ENCODE measurements at regions not wholly inside any gene's neighbourhood (a gene's known extent, or its start where the extent isn't known, plus 50 kb on each side); places are given as distances from the start of the nearest gene placed in this dataset.

GRCh38 chr2:176388861-176389260 lies 119.6 kb downstream of the MTX2 start:
- DNase-seq = no peak

- no peak for DNase-seq
Observed at GRCh38 chr2:176390276-176391147, 121.3 kb downstream of the MTX2 start.

- no peak for DNase-seq
Observed at GRCh38 chr2:176391148-176391419, 121.8 kb downstream of the MTX2 start.

- DNase-seq = no peak
Observed at GRCh38 chr2:176392249-176392648, 123.0 kb downstream of the MTX2 start.

GRCh38 chr2:176392744-176393414 lies 123.6 kb downstream of the MTX2 start:
- peak; percentile 45 for DNase-seq

GRCh38 chr2:176395273-176395854 lies 126.1 kb downstream of the MTX2 start:
- DNase-seq = no peak

- no peak for DNase-seq
Observed at GRCh38 chr2:176398243-176399073, 129.2 kb downstream of the MTX2 start.

- no peak for DNase-seq
Observed at GRCh38 chr2:176399074-176399598, 129.9 kb downstream of the MTX2 start.

GRCh38 chr2:176405477-176405876 lies 136.2 kb downstream of the MTX2 start:
- no peak for DNase-seq

GRCh38 chr2:176407706-176408105 lies 138.5 kb downstream of the MTX2 start:
- DNase-seq = no peak

GRCh38 chr2:176409671-176410070 lies 140.4 kb downstream of the MTX2 start:
- DNase-seq = no peak

- DNase-seq = no peak
Observed at GRCh38 chr2:176412136-176412535, 142.9 kb downstream of the MTX2 start.

GRCh38 chr2:176413786-176414185 lies 144.5 kb downstream of the MTX2 start:
- DNase-seq = no peak

GRCh38 chr2:176414641-176415040 lies 145.4 kb downstream of the MTX2 start:
- DNase-seq = no peak

- no peak for DNase-seq
Observed at GRCh38 chr2:176415174-176415895, 146.1 kb downstream of the MTX2 start.

- no peak for DNase-seq
Observed at GRCh38 chr2:176415937-176416499, 146.8 kb downstream of the MTX2 start.

- DNase-seq = no peak
Observed at GRCh38 chr2:176418768-176419167, 149.5 kb downstream of the MTX2 start.

- DNase-seq = no peak
Observed at GRCh38 chr2:176419591-176420071, 150.4 kb downstream of the MTX2 start.

GRCh38 chr2:176421297-176422050 lies 152.2 kb downstream of the MTX2 start:
- no peak for DNase-seq

GRCh38 chr2:176423819-176424218 lies 154.6 kb downstream of the MTX2 start:
- DNase-seq = no peak

GRCh38 chr2:176424746-176425145 lies 155.5 kb downstream of the MTX2 start:
- DNase-seq = no peak
